GM21447 (cell line): ENCODE measurements at regions not wholly inside any gene's neighbourhood (a gene's known extent, or its start where the extent isn't known, plus 50 kb on each side); places are given as distances from the start of the nearest gene placed in this dataset.

Experiments
- ATAC-seq: cut with Tn5 transposase; IDR thresholded peaks from one replicate; pipeline ENCODE4 v1.9.1; 2021; ENCODE audit not compliant: unreplicated experiment

DNA sequence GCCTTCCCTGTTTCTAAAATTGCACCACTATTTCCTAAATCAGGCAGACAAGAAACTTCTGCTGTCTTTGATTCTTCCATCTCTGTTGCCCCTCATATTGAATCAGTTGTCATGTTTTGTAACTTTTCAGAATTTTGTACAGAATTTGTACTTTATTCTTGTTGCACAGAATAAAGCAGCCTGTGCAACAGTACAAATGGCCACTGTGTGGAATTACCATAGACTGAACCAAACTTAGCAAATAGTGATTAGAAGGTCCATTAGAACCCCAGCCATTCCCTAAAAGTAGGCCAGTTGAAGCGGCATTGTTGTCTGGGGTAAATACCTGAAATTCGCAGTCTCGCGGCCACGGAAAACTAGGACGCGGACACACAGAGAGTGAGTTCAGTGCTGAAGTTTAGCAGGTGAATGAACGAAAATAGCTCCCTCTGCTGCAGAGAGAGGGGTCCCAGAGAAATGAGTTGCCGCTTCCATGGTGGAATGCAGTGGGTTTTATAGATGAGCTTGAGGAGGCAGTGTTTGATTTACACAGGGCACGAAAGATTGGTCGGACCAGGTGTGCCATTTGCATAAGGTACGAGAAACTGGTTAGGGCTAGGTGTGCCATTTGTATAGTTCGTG is 71.8 kb downstream of the C4orf33 start:
- ATAC-seq = no peak

- no peak for ATAC-seq
Measured at GRCh38 chr4:129172181-129172580, 76.2 kb downstream of the C4orf33 start.

- no peak for ATAC-seq
Measured at GRCh38 chr4:129176864-129177263, 80.9 kb downstream of the C4orf33 start.

DNA sequence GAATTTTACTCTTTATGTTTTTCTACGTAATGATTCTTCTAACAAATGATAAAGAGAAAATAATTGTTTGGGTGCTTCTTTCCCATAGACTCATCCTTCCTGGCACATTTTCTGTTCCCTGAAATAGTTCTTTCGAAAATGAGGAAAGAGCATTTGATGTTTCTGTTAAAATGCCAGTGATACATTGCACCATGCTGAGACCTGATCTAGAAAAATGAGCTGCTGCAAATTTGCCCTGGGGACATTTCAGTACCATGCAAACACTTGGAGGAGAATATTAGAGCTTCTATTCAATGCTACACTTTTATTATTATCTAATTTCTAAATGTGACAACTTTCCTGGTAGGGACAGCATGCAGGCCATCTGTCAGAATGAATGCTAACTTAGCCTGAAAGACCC is 83.3 kb downstream of the C4orf33 start:
- no peak for ATAC-seq

GRCh38 chr4:129189630-129190029 is 93.7 kb downstream of the C4orf33 start:
- no peak for ATAC-seq

DNA sequence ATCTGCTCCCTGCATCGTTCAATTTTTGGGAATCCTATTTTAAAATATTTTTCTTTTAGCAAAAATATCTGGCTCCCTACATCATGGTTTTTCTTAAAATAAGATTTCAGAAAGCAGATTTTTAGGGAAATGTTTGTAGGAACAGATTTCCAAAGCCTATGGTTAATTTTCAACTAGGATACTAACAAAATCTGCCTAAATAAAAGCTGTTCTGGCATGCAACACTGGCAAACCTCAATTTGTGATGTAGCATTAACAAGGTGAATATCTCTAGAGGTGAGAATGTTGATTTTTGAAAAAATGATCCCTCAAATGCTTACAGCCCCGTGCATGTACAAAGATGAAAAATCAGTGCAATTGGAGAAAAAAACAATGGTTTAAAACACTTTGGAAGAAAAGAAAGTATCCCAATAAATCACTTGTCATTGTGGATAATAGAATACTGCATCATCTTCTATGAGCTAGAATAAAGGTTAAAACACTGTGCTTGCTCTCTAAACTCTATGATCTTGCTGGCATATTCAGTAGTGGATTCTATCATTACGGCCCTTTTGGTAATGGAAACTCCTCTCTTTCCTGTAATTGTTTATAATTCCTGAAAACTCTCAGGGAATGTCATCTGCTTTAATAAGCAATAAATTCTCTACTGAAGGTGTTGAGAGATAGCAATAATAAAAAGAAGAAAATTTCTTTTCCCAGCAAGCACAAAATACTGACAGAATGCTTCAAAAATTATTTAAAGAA is 97.6 kb downstream of the C4orf33 start:
- ATAC-seq = no peak

- no peak for ATAC-seq
Measured at GRCh38 chr4:129208481-129208880, 112.5 kb downstream of the C4orf33 start.

DNA sequence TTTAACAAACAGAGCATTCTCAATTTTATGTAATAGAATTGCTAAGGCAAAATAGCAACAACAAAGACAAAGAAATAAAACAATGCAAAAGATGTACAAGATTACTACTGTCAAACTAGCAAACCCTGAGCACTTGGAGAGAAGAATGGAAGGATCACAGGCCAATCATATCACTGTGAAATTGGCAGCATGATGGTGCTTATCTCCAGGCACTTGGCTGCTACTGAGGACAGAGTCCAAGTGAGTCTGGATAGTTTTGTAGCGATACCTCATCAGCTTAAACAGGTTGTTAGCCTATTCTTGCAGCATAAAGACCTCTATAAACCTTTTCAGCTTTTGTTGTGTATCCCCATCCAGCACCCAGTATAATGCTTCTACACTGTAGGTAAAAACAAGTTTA is 117.7 kb downstream of the C4orf33 start:
- no peak for ATAC-seq

- ATAC-seq = no peak
Measured at GRCh38 chr4:129218360-129218759, 122.4 kb downstream of the C4orf33 start.

- no peak for ATAC-seq
Measured at GRCh38 chr4:129218897-129219296, 122.9 kb downstream of the C4orf33 start.

- ATAC-seq = no peak
Measured at GRCh38 chr4:129220254-129220653, 124.3 kb downstream of the C4orf33 start.

DNA sequence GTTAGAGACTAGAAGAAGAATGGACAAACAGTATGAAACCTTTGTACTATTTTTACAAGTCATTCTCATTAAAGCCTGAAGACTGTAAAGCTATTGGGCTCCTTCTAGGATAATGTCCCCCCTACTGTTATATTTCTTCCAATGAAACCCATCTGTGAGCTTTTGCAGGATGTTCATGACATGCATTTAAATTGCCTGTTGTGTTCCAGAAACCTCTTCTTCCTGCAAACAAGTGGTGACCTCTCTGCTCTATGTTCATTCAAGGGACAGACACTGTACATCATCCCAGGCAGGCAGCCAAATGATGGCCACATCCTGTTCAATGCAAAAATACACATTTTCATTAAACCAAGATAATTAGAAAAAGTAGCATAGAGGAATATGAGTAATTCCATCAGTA is 128.0 kb downstream of the C4orf33 start:
- no peak for ATAC-seq

DNA sequence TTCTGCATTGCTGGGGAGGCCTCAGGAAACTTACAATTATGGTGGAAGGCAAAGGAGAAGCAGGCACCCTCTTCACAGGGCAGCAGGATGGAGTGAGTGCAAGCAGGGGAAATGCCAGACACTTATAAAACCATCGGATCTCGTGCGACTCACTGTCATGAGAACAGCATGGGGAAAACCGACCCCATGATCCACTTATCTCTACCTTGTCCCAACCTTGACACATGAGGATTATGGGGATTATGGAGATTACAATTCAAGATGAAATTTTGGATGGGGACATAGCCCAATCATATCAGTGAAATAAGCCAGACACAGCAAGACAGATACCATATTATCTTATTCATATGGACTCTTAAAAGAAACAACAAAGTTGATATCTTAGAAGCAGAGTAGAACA is 134.9 kb downstream of the C4orf33 start:
- ATAC-seq = no peak

GRCh38 chr4:129231945-129232588 is 136.1 kb downstream of the C4orf33 start:
- ATAC-seq = no peak

DNA sequence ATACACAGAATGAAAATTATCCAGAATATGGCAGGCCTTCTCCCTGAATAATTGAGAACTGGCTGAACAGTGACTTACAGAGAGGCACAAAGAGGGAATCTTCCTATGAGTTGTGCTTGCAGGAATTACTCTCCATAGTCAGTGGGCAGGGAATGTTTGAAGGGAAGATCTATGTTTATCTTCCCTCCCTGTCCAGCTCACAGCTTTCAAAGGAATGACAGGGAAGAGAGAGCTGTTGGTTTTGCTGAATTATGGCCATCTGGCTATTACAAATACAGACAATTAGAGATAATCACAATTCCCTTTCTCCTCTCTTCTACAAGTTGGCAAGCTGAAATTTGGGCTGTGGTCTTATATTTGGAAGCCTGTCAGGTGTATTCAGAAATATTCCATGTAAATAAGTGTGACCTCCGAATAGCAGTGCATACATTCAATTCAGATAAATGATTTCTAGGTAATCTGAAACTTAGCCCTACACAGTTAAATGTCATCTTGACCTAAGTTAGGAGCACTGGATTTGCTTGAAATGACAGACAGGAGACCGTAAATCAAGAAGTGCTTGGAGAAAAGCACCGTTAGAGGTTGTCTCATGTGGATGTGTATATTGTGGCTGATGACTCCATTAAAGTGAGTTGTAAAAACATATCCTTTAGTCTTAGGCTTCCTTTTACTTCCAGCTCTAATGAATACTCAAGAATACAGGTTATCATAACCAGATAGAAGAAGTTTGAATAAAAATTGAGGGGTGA is 136.8 kb downstream of the C4orf33 start:
- ATAC-seq = no peak

GRCh38 chr4:129233691-129234090 is 137.7 kb downstream of the C4orf33 start:
- ATAC-seq = no peak

- no peak for ATAC-seq
Measured at GRCh38 chr4:129236351-129236750, 140.4 kb downstream of the C4orf33 start.

- no peak for ATAC-seq
Measured at GRCh38 chr4:129239088-129239487, 143.1 kb downstream of the C4orf33 start.

DNA sequence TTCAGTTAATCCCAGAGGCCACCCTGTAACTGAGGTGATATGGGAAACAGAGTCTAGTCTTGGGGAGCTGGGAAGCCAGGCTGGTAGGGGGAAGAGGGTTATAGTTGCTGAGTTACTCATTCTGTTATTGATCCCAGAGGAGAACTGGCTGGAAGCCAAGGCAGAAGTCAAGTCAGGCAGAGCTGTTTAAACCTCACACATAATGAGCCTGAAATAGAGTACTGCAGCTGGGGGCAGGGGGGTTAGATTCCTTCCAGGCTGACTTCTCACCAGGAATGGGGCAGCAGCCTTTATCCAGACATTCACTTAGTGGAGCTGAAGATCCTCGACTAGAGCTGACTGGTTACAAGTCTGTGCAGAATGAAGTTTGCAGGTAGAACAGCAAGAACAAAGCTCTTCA is 144.9 kb downstream of the C4orf33 start:
- ATAC-seq = no peak

GRCh38 chr4:129246145-129246544 is 150.2 kb downstream of the C4orf33 start:
- no peak for ATAC-seq

- ATAC-seq = no peak
Measured at GRCh38 chr4:129246910-129247461, 151.0 kb downstream of the C4orf33 start.
